KBM-7 (cell line): ENCODE measurements at regions not wholly inside any gene's neighbourhood (a gene's known extent, or its start where the extent isn't known, plus 50 kb on each side); places are given as distances from the start of the nearest gene placed in this dataset.
A peak's percentile ranks its signal among the peaks of the same experiment; 100 is the strongest.

ENCODE experiments used
- DNase-seq: peaks from one replicate; pipeline ENCODE4 v3.0.0-alpha.2; 2015
- in situ Hi-C: fragments of 300-500 bp; cut with MboI; formaldehyde crosslinking; loops from 2 replicates; pipeline ENCODE4 v1.14.3; 2020; ENCODE audit warnings: low sequenced_read_pairs, low pct_unique_long_range_greater_than_20kb, mixed read lengths

- no peak for DNase-seq
- in situ Hi-C loops = no loop called here
Observed at GRCh38 chr3:154734468-154734867, 304.5 kb upstream of the GPR149 start.

- in situ Hi-C loops = no loop called here
- no peak for DNase-seq
Observed at GRCh38 chr3:154730186-154730585, 300.2 kb upstream of the GPR149 start.

GRCh38 chr3:154729741-154730140 is 299.8 kb upstream of the GPR149 start:
- in situ Hi-C loops = no loop called here
- DNase-seq = no peak

GRCh38 chr3:154728285-154728684 is 298.3 kb upstream of the GPR149 start:
- DNase-seq = no peak
- in situ Hi-C loops = no loop called here

- in situ Hi-C loops = no loop called here
- DNase-seq = no peak
Observed at GRCh38 chr3:154720921-154721320, 290.9 kb upstream of the GPR149 start.

- in situ Hi-C loops = no loop called here
Observed at GRCh38 chr3:154718053-154718452, 288.1 kb upstream of the GPR149 start.

GRCh38 chr3:154716170-154716569 is 286.2 kb upstream of the GPR149 start:
- in situ Hi-C loops = no loop called here
- DNase-seq = no peak

More at GRCh38 chr3:154718053-154718452, 288.1 kb upstream of the GPR149 start:
- DNase-seq = peak; percentile 44

GRCh38 chr3:154708554-154708953 is 278.6 kb upstream of the GPR149 start:
- in situ Hi-C loops = no loop called here
- no peak for DNase-seq

- in situ Hi-C loops = no loop called here
- no peak for DNase-seq
Observed at GRCh38 chr3:154701055-154701454, 271.1 kb upstream of the GPR149 start.

- no peak for DNase-seq
- in situ Hi-C loops = no loop called here
Observed at GRCh38 chr3:154690413-154690812, 260.4 kb upstream of the GPR149 start.

- in situ Hi-C loops = no loop called here
- no peak for DNase-seq
Observed at GRCh38 chr3:154684440-154684839, 254.4 kb upstream of the GPR149 start.

- peak; percentile 21 for DNase-seq
- in situ Hi-C loops = no loop called here
Observed at GRCh38 chr3:154684021-154684420, 254.0 kb upstream of the GPR149 start.

- in situ Hi-C loops = no loop called here
- DNase-seq = no peak
Observed at GRCh38 chr3:154678041-154678654, 248.2 kb upstream of the GPR149 start.

- DNase-seq = no peak
- in situ Hi-C loops = no loop called here
Observed at GRCh38 chr3:154668835-154669234, 238.8 kb upstream of the GPR149 start.

GRCh38 chr3:154668187-154668586 is 238.2 kb upstream of the GPR149 start:
- DNase-seq = no peak
- in situ Hi-C loops = no loop called here

- DNase-seq = no peak
Observed at GRCh38 chr3:154666542-154666941, 236.6 kb upstream of the GPR149 start.

GRCh38 chr3:154664714-154665113 is 234.7 kb upstream of the GPR149 start:
- no peak for DNase-seq
- in situ Hi-C loops = no loop called here

More at GRCh38 chr3:154666542-154666941, 236.6 kb upstream of the GPR149 start:
- in situ Hi-C loops = no loop called here

GRCh38 chr3:154662851-154663250 is 232.9 kb upstream of the GPR149 start:
- in situ Hi-C loops = no loop called here
- DNase-seq = no peak

GRCh38 chr3:154660811-154661210 is 230.8 kb upstream of the GPR149 start:
- in situ Hi-C loops = no loop called here
- DNase-seq = no peak

- DNase-seq = no peak
- in situ Hi-C loops = no loop called here
Observed at GRCh38 chr3:154658000-154658399, 228.0 kb upstream of the GPR149 start.

GRCh38 chr3:154657218-154657617 is 227.2 kb upstream of the GPR149 start:
- DNase-seq = no peak
- in situ Hi-C loops = no loop called here
